Germinal center (tissue), 1 donor: ENCODE measurements at regions not wholly inside any gene's neighbourhood (a gene's known extent, or its start where the extent isn't known, plus 50 kb on each side); places are given as distances from the start of the nearest gene placed in this dataset.

Experiments
- DNase-seq: peaks from one replicate; pipeline ENCODE4 v3.0.0; 2012; ENCODE audit warnings: mixed read lengths, low spot score

DNA sequence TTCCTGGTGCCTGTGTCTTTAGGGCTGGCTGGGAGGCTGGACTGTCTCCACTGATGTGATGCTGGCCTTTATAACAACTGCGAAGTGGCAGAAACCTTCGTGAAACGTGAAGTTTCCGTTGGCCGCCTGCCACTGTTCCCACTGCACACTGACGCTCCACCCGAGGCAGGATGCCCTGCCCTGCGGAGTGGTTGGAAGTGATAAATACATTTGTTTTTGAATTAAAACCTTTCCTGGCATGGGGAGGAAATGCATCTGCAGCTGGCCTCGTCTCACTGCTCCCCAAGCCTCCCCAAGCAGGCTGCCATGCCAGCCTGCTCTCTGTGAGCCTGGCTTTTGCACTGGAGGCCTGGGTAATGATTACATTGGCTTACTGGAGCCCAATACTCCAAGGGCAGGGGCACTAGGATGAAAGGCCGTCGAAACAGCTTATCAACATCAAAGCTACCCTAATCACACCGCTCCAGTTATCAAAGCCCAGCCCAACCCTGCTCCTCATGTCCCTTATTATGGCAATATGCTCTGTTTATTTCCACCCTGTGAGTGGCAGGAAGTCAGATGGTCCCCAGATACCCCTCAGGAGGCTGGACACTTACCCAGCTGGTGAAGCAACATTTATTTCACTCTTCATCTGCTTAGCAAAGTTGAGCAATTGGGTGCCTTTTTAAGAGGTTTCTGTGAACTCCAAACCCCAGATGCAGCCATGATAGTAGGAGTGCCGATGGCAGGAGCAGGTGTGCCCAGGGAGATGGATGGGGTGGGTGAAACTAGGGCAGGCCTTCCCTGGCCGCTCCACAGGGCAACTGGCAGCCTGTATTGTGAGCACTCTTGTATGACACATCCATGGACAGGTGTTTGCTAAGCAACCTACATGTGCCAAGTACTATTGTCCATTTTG is 97.4 kb upstream of the ITGA6 start:
- DNase-seq = no peak

DNA sequence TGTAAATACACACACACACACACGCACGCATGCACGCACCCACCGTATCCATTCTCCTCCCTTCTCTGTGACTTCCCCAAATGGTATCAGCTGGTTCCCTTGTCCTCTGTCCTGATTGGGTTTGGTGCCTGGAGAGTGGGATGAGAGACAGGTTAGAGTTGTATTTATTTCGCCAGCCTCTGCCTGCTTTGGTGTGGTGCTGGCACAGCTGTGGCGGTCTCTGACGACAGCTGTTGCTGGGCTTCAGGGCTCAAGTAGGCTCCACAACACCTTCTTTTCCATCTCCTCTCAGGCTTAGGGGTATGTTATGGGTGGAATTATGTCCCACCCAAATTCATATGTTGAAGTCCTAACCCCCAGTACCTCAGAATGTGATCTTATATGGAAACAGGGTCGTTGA is 94.9 kb upstream of the ITGA6 start:
- DNase-seq = no peak

DNA sequence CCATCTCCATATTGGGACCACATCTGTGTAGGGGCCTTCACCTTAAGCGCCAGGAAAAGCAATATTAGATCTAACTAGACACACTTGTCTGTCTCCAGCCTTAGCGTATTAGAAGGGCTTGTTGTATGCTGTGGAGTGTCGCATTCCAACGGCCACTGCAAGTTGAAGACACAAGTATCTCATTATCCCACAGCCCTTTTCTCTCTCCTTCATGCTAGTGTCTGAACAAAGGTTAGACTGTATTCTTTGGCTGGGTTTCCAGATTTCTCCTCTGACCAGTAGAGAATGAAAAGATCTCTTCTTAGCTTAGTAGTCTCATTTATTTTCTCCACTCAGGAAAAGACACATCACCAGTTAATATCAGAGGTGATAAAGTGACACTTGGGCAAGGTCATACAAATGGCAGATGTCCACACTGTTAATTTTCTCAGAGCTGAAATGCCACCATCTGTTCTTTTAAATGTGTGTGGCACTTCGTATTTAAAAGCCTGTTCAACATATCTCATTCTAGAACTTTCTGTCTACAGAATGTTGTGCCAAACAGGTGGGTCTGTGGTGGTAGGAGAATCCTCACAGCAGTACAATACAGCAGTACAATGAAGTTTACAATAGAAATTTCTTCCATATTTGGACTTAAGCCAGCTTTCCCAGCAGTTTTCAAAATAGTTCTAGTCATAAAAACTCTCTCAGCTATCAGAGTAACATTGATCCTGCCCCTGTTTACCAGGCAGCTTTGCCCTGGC is 94.0 kb upstream of the ITGA6 start:
- no peak for DNase-seq

DNA sequence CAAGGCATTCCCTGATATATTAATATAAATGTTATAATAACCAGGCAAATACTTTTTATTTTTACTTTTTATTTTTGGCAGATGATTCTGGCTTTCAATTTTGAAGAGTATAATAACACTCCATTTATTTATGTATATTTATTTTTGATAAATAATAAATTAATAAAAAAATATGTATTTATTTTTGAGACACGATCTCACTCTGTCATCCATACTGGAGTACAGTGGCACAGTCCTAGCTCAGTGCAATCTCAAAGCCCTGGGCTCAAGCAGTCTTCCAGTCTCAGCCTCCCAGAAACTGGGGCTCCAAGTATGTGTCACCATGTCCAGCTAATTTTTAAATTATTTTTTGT is 93.4 kb upstream of the ITGA6 start:
- no peak for DNase-seq

DNA sequence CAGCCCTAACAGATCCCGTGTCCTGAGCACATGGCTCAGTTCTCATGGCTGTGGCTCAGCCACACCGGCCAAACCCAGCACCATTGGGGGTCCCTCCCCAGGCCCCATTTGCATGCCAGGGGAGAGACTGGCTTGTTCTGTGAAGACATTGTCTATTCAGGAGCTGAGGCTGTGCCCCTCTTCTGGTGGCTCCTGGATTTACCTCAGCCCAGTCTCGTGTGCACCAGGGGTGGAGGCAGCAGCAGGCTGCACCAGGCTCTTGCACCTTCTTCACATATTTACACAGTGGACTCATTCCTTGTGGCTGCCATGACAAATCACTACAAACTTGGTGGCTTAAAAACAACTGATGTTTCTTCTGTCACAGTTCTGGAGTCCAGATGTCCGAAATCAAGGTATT is 92.4 kb upstream of the ITGA6 start:
- DNase-seq = no peak

DNA sequence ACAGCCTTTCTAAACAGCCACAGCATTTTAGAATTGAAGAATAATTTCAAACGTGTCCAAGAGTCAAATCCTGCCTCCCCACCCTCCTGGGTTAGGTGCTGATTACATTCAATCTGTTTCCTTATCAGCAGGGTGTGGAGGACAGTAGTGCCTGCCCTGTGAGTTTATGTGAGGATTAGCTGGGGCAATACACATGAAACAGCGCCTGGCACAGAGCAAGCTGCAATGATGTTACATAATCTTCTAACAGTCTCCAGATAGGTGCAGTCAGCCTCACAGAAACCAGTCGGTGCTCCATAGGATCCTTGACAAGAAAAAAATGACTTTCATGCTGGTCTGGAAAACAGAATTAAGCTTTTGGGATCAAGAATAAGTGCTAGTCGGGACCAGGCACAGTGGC is 91.7 kb upstream of the ITGA6 start:
- DNase-seq = no peak

DNA sequence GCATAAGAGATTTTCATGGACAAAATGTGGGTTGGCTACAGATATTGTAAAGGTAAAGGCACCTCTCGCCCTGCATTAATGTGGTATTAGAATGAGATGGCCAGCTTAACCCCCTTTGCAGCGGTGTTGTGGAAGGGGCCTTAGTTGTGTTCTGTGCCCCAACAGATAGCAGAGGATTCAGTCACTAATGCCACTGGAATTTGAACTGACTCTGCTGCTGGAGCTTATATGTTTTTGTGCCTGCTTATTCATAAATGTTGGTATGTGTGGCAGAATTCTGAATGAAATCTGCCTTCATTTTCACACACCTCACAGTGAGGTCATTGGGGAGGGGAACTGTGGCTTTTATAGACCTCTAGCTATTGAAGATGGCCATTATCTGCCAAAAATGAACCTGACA is 90.7 kb upstream of the ITGA6 start:
- DNase-seq = no peak

DNA sequence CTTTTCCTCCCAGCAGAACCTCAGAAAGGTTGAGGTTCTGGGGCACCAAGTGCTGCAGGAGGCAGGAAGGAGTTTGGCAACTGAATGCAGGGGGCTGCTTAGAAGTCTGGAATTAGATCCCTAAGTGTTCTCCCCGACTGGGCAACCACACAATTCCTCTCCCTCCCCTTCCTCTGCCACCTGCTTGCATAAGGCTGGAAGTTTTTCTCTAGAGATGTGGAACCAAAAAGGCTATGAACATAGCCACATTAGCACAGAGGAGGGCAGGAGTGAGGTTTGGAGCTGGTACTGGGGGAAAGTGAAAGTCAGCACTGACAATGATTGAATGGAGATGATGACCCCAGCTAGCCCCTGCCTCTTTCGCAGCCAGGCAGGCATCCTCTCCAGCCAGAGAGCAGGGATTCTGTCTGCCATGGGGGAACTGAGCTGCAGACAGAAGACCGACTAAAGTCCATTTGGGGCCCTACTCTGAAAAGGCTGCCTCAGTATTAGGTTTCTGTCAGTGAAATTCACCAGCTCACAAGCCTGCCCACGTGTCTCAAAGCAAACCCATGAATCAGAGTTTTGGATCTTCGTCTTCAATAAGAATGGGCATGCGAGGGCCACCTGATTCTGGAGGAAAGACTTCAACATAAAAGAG is 87.9 kb upstream of the ITGA6 start:
- no peak for DNase-seq

DNA sequence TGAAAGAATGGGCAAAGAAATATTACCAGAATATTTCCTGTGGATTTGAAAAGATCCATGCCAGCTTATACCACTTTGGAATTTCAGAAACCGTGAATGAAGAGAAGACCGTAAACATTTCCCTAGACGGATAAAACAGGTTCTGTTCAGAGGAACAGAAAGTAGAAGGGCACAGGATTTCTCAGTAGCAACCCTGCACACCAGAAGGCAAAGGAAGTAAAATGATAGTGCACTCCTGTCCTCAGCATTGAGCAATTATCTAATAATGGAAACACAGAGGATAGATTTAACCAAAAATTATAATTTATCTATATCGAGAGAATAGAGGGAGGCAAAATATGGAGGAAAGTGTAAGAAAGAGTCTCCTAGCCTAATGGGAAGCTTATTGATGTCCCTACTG is 87.0 kb upstream of the ITGA6 start:
- no peak for DNase-seq

DNA sequence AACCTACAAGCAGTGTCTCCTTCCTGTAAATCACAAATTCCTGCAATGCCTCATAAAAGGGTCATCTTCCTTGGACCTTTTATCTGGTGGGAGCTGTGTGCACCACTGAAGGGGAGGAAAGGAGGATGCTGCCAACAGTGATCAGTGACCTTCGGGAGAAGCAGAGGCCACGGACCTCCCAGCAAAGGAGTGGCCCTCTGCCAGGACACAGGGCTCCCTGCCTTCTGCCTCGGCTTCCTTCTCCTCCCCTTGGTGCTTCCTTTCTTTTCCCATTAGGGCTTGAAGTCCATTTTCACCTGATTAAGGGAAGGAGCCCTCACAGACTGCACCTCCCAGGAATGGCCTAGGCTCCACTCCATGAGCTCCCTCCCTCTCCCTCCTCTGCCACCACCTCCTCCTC is 85.3 kb upstream of the ITGA6 start:
- DNase-seq = no peak

DNA sequence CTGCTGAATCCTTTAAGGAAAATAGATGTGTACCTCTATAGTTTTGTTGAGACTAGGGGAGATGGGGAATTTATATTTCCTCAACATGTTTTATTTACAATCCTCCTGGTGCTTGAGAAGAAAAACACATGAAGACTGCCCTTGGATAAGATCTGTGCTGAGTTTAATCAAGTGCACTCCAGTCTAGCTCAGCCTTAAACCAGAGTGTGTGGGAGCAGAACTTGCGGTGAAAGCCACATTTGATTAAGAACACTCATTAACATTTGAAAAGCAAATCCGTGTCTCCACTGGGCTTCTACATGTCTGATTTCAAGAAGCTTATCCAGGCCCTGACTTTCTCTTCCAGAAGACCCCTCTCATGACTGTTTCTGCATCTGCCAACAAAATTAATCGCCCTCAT is 84.8 kb upstream of the ITGA6 start:
- DNase-seq = no peak

DNA sequence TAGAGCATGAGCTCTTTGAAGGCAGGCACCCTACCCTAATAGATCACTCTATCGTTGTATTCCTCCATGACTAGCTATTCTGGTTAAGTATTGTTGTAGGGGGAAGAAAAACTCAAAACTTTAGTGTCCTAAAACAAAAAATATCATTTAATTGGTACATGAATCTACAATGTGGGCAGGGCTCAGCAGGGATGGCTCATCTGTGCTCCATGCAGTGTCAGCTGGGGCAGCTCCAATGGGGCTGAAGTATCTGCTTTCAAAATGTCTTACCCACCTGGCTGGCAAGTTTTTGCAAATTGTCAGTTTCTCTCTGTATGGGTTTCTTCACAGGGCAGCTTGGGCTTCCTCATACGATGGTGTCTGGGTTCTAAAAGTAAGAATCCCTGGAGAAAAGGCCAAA is 83.2 kb upstream of the ITGA6 start:
- no peak for DNase-seq

DNA sequence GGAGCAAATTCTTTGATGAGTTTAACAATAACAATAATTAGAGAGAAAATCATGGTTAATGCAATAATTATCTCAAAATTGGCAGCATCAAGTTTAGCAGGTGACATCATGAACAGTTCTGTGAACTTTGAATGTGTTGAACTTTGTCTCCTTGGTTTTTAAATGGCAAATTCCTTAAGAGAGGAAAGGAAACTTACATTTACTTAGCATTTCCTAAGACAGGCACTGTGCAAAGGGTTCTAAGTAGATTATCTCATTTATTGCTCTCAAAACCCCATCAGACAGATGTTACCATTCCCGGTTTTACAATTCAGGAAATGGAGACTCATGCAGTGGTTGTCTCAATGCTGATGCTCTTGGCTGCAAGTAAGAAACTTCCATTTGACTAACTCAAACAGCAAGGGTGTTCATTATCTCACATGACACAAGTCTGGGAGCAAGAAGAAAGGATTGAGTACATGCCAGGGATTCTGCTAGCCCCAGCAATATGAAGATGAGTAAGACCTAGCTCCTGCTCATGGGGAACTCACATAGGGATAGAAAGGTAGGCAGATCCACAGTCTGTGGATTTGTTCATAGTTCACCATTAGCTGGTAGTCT is 81.3 kb upstream of the ITGA6 start:
- no peak for DNase-seq

DNA sequence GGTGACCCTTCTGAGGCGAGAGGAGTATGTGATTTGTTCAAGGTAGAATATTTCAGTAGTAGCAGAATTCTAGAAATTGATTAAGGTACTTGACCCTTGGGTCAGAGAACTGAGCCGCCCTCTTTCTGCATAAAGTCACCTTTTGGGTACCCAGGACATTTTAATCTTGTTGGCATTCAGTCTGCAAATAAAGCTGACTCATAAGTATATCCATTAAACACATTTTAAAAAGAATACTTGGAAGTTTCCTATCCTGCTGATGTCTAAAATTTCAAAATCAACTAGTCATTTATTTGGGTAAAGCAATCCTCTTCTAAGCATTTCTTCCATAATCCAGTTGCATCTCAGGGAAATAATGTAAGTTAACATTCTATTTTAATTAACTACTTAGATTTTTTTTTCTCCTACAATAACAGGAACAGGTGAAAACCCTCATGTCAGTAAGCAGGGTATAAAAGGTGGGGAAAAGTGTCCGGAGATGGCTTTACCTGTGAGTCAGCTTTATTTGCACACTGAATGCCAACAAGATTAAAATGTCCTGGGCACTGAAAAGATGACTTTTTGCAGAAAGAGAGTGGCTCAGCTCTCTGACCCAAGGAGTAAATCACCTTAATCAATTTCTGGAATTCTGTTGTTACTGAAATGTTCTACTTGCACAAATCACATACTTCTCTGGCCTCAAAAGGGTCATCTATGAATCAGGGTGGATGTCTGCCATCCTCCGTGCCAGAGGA is 78.7 kb upstream of the ITGA6 start:
- DNase-seq = no peak

DNA sequence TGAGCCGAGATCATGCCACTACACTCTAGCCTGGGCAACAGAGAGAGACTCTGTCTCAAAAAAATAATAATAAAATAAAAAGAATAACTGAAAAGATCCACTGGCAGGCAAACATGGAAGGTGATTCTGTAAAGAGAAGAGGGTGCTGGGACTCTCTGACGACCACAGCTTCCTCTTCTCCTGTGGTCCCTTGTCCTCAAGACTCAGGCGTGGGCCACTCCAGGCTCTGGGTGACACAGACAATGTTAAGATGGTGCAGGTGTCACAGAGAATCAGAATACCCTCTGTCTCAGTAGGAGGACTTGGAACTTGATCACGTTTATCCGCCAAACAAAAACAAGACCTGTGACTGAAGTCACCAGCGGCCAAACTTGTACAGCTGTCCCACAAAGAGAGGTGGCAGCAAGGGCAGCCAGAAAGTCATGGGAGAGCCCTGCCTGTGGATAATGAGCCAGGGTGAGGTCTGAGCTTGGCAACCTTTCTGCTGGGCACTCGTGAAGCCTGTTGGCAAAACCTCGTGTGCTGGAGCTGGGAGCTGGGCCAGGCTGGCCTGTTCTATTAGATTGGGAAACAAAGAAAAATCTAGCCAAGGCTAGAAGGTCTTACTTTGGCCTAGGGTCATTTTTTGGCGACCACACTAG is 76.4 kb upstream of the ITGA6 start:
- DNase-seq = no peak

DNA sequence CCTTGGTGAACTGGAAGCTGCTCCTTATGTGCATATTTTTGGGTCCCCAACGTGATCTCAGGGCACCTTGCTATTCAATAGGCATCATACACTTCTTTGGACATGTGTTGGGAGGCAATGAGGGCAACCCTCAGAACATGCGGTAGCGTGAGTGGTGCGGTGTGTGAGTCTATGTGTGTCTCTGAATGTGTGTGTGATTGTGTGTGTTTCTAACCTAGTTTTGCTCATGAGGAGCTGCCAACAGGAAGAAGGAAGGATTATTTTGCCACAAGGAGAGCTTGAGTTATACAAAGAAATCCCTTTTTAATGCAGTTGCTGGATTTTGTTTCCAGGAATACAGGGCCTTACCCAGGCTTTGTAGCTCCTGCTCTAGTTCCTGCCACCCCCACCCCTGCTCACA is 75.8 kb upstream of the ITGA6 start:
- DNase-seq = no peak

DNA sequence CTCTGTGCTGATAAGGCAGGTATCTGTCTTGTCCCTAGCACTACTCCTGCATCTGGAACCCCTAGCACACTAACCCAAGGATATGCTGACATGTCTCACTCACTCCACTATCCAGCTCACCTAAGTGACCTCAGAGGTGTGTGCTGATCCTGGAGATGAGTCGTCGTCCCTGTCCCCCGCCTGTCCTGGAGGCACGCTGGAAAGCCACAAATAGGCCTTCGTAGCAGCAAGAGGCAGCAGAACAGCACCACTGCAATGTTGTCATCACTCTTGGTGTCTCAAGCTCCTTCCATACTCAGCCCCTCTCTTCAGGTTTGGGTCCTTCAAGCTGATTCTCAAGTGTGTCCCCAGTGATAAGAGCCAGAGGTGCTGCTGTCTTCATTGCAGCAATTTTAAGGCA is 73.0 kb upstream of the ITGA6 start:
- DNase-seq = no peak

DNA sequence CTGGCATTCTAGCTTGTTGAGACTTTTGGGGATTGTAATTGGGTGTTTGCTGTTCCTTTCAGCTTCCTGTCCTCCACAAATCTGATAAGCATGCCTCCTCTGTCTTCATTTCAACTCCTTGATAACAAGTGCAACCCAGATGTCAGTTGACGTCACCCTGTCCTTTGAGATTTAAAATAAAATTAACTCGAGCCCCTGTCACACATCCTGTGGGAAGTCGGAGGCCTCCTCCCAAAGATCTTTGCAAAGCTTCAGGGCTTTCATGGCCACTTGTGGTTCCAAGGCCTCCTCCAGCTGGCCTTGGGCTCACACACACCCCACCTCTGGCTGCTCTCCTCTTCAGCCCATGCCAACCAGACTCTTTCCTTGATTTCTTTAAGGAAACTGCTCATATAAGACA is 69.9 kb upstream of the ITGA6 start:
- no peak for DNase-seq

DNA sequence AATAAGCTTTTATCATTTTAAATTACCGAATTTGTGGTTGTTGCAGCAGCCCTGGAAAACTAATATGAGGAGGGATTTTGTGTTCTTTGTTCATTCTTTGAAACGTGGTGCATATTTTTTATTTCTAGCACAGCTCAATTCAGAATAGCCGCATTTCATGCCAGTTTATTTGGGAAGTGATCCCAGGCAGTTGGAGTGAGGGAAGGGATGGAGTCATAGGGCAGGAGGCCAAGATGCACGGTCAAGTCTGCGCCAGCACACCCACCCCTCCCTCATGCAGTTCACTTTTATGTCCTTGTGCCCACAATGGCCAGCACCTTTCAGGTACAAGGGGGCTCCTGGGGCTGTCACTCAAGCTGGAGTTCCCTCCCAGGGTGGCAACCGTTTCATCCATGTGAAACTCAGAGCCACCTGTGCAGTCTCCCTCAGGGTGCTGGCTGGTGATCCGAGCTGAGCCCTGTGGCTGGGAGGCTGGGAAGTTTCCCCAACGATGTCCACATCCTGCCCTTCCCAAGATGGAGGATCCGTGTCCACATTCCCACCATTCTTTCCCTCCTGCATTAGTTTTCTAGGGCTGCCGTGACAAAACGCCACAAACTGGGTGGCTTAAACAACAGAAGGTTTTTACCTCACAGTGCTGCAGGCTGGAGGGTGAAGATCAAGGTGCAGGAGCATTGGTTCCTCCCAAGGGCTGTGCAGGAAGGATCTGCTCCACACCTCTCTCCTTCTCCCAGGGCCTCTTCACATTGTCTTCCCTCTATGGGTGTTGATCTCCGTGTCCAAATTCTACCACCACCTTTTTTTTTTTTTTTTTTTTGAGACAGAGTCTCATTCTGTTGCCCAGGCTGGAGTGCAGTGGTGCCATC is 68.5 kb upstream of the ITGA6 start:
- DNase-seq = no peak

DNA sequence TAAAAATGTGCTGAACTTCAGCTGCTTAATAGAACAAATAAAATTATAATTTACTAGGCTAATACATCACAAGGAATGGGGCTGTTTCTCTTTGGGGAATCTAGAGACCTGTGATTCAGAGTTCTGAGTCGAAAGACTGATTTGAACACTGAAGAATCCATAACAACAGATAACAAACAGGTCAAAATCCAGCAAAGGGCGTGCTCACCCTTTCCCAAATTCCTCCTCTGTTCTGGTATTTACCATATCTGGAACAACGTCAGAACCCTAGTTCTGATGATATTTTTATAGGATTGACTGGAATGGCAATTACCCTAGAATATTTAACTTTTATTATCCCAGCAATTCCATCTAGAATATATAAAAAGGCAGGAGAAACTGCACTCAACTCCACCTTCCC is 66.0 kb upstream of the ITGA6 start:
- DNase-seq = no peak

DNA sequence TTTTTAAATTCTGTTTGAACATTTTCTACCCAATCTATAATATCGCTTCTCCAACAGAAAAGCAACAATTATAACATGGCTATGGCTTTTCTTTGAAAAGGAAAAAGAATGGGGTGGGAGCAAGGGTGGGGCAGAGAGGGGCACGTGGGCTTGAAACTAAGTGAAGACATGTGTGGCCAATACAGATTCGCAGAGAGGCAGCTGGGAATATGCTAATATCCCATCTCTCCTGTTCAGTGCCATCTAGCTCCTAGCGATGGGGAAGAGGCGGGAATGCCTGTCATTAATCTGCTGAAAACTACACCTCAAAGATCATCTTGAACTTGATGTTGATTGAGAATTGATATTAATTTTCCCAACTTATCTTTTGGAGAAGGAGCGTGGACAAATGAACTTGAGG is 65.5 kb upstream of the ITGA6 start:
- DNase-seq = no peak
